ENCODE measurements at regions not wholly inside any gene's neighbourhood (a gene's known extent, or its start where the extent isn't known, plus 50 kb on each side); places are given as distances from the start of the nearest gene placed in this dataset.

DNA sequence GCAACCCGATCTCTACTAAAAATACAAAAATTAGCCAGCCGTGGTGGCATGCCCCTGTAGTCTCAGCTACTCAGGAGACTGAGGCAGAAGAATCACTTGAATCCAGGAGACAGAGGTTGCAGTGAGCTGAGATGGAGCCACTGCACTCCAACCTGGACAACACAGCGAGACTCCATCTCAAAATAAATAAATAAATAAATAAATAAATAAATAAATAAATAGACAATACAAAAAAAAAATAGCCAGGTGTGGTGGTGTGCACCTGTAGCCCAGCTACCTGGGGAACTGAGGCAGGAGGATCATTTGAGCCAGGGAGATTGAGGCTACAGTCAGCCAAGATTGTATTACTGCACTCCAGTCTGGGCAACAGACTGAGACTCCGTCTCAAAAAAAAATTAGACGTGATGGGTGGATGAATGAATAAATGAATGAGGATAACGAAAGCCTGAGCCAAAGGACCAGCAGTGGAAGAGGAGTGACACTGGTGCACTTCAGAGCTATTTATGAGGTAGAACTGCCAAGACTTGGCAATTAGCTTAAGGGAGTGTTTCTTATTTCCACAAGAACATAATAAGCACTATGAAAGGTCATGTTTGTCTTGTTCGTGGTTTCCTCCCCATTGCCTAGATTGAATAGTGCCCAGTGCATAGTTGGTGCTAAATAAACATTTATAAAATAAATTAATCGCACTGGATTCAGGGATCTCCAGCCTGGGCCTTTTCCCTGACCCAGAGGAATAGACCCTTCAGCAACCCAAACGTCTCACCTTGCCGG lies 232.2 kb downstream of the IDS start:
- Histone ChIP-seq H3K79me2 (ENCODE audit: low read length) (no peaks in the 10 kb centered on the region), H3K4me3 (ENCODE audit: low read length) (no peak overlapping the region), H3K27me3 (ENCODE audit: low read length) (no peaks in the 10 kb centered on the region), H3K9me3 (ENCODE audit: low read length) (no peaks in the 10 kb centered on the region), H3K27ac (ENCODE audit: low read length) (no peak overlapping the region), H2AFZ (ENCODE audit: low read length) (no peak overlapping the region), H3K9me2 (replicated peaks; ENCODE audit: low read length) (no peaks in the 10 kb centered on the region), H3K4me1 (ENCODE audit: insufficient read depth, low read length) (no peaks in the 10 kb centered on the region), H4K20me1 (ENCODE audit: low read length) (no peaks in the 10 kb centered on the region), H3F3A (ENCODE audit: low read length, unreplicated experiment) (no peaks in the 10 kb centered on the region), H3K36me3 (ENCODE audit: low read depth, low read length) (no peaks in the 10 kb centered on the region), H3K9ac (ENCODE audit: low read length) (no peak overlapping the region), H3K4me2 (ENCODE audit: low read length) (no peak overlapping the region)
- BruUV-seq (replicated peaks) = no TSS peak
- ChIA-PET CTCF (no interaction called here), POLR2A (ENCODE audit: unreplicated experiment) (no interaction called here)
- TF ChIP-seq EZH2 (IDR thresholded peaks at IDR 0.05; ENCODE audit: low read length, unreplicated experiment) (no peak), EZH2phosphoT487 (IDR thresholded peaks at IDR 0.05; ENCODE audit: borderline replicate concordance, low read length) (no peak)
- TF ChIP-seq, protein P1, sequence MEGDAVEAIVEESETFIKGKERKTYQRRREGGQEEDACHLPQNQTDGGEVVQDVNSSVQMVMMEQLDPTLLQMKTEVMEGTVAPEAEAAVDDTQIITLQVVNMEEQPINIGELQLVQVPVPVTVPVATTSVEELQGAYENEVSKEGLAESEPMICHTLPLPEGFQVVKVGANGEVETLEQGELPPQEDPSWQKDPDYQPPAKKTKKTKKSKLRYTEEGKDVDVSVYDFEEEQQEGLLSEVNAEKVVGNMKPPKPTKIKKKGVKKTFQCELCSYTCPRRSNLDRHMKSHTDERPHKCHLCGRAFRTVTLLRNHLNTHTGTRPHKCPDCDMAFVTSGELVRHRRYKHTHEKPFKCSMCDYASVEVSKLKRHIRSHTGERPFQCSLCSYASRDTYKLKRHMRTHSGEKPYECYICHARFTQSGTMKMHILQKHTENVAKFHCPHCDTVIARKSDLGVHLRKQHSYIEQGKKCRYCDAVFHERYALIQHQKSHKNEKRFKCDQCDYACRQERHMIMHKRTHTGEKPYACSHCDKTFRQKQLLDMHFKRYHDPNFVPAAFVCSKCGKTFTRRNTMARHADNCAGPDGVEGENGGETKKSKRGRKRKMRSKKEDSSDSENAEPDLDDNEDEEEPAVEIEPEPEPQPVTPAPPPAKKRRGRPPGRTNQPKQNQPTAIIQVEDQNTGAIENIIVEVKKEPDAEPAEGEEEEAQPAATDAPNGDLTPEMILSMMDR (conservative IDR thresholded peaks at IDR 0.05; ENCODE audit: low read depth, low read length) = no peak
- ATAC-seq = no peak
- intact Hi-C loops (cut with micrococcal nuclease) = no loop called here
- DNase-seq = no peak

DNA sequence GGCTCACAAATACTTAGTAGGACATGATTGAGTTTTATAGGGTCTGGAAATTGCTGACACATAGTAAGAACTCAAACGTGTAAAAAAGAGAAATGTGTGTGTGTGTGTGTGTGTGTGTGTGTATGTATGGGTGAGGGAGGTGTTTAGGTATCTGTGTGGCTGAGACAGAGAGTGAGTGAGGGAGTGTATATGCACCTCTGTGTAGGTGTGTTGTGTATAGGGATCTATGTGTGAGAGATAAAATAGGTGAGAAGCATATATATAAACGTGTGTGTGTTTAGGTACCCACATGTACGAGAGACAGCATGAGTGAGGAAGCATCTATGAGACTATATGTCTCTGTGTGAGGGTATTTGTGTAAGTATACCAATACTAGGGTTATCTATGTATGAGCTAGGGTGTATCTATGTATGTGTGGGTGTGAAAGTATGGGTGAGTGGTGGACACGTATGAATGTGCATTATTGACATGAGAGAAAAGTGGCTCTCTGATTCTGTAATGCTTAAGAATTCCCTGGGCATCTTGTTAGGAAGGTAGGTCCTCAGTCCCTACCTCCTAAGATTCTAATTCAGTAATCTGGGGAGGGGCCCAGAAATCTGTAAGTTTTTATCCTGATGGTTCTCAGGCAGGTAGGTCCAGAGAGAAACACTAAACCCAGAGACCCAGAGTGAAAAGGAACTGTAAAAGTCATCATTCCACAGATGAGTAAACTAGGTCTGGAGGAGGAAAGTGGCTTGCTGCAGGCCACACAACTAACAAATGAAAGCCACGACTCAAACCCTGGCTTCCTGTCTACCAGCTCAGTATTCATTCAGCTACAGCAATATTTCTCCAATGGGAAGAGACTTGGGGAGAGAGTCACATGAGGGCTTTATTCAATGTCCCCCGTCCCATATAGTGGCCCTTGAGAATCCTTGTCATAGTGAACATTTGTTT lies 237.0 kb downstream of the IDS start:
- Histone ChIP-seq H3K27ac (ENCODE audit: low read length) (no peak overlapping the region), H3K79me2 (ENCODE audit: low read length) (no peaks in the 10 kb centered on the region), H3K4me1 (ENCODE audit: insufficient read depth, low read length) (no peaks in the 10 kb centered on the region), H4K20me1 (ENCODE audit: low read length) (no peaks in the 10 kb centered on the region), H3K9me3 (ENCODE audit: low read length) (no peaks in the 10 kb centered on the region), H3K4me2 (ENCODE audit: low read length) (no peak overlapping the region), H3K27me3 (ENCODE audit: low read length) (no peaks in the 10 kb centered on the region), H2AFZ (ENCODE audit: low read length) (no peak overlapping the region), H3K9me2 (replicated peaks; ENCODE audit: low read length) (no peaks in the 10 kb centered on the region), H3K36me3 (ENCODE audit: low read depth, low read length) (no peaks in the 10 kb centered on the region), H3K4me3 (ENCODE audit: low read length) (no peak overlapping the region), H3K9ac (ENCODE audit: low read length) (no peak overlapping the region), H3F3A (ENCODE audit: low read length, unreplicated experiment) (no peaks in the 10 kb centered on the region)
- DNase-seq (no peak), ATAC-seq (no peak)
- TF ChIP-seq EZH2phosphoT487 (IDR thresholded peaks at IDR 0.05; ENCODE audit: borderline replicate concordance, low read length) (no peak), EZH2 (IDR thresholded peaks at IDR 0.05; ENCODE audit: low read length, unreplicated experiment) (no peak)
- TF ChIP-seq, protein P1 (conservative IDR thresholded peaks at IDR 0.05; ENCODE audit: low read depth, low read length) = no peak
- intact Hi-C loops (cut with micrococcal nuclease) = no loop called here
- POLR2A ChIA-PET (ENCODE audit: unreplicated experiment) = no interaction called here
- no TSS peak for BruUV-seq (replicated peaks)
- CTCF ChIA-PET = no interaction called here
